ENCODE measurements at regions not wholly inside any gene's neighbourhood (a gene's known extent, or its start where the extent isn't known, plus 50 kb on each side); places are given as distances from the start of the nearest gene placed in this dataset.

- ChIA-PET POLR2A (no interaction called here), CTCF (no interaction called here)
- TF ChIP-seq REST (IDR thresholded peaks at IDR 0.05; ENCODE audit: insufficient read depth in 1 of 2, low read depth in 2 of 2, low read length in 1 of 2) (no peak), POLR2AphosphoS5 (IDR thresholded peaks at IDR 0.05; ENCODE audit: low read depth, low read length) (no peak), SIN3A (IDR thresholded peaks at IDR 0.05; ENCODE audit: borderline replicate concordance, insufficient read depth, low read depth, low read length) (no peak), TCF7L2 (IDR thresholded peaks at IDR 0.05; ENCODE audit: low read depth, low read length) (no peak), CTCF (IDR thresholded peaks at IDR 0.05) (no peak)
- in situ Hi-C loops (cut with HindIII; ENCODE audit: low pct_unique_long_range_greater_than_20kb, low sequenced_read_pairs) (no loop called here), intact Hi-C loops (cut with micrococcal nuclease; ENCODE audit: unreplicated experiment) (no loop called here)
- Histone ChIP-seq H3K9me3 (ENCODE audit: control insufficient read depth, insufficient read depth, low read depth, low read length) (no peaks in the 10 kb centered on the region), H3K27ac (ENCODE audit: low read length) (no peak overlapping the region), H3K36me3 (ENCODE audit: control insufficient read depth, insufficient read depth, low read length) (no peaks in the 10 kb centered on the region), H3K27me3 (ENCODE audit: control insufficient read depth, insufficient read depth, low read length) (no peaks in the 10 kb centered on the region), H3K4me1 (ENCODE audit: control insufficient read depth, insufficient read depth, low read length) (no peaks in the 10 kb centered on the region), H3K4me3 (ENCODE audit: low read depth in 2 of 2, low read length in 2 of 2) (no peak overlapping the region)
- no peak for ATAC-seq
- DNase-seq (ENCODE audit: low read depth, low spot score): no peak
- no TSS peak for BruUV-seq (replicated peaks)
Measured at GRCh38 chr14:87153391-87153790, 839.6 kb downstream of the GALC start.

- in situ Hi-C loops (cut with HindIII; ENCODE audit: low pct_unique_long_range_greater_than_20kb, low sequenced_read_pairs): no loop called here
Measured at GRCh38 chr14:87152693-87153092, 840.3 kb downstream of the GALC start.

More at GRCh38 chr14:87152693-87153092, 840.3 kb downstream of the GALC start:
- ChIA-PET CTCF (no interaction called here), POLR2A (no interaction called here)
- H3K27me3 ChIP-seq (ENCODE audit: control insufficient read depth, insufficient read depth, low read length): no peaks in the 10 kb centered on the region
- no peak overlapping the region for H3K27ac ChIP-seq (ENCODE audit: low read length)
- no peak for TF ChIP-seq TCF7L2 (IDR thresholded peaks at IDR 0.05; ENCODE audit: low read depth, low read length)
- TF ChIP-seq SIN3A (IDR thresholded peaks at IDR 0.05; ENCODE audit: borderline replicate concordance, insufficient read depth, low read depth, low read length): no peak
- no peak for TF ChIP-seq POLR2AphosphoS5 (IDR thresholded peaks at IDR 0.05; ENCODE audit: low read depth, low read length)
- no peak for TF ChIP-seq REST (IDR thresholded peaks at IDR 0.05; ENCODE audit: insufficient read depth in 1 of 2, low read depth in 2 of 2, low read length in 1 of 2)
- TF ChIP-seq CTCF (IDR thresholded peaks at IDR 0.05): no peak
- ATAC-seq: no peak
- intact Hi-C loops (cut with micrococcal nuclease; ENCODE audit: unreplicated experiment): no loop called here
- no peak for DNase-seq (ENCODE audit: low read depth, low spot score)
- H3K9me3 ChIP-seq (ENCODE audit: control insufficient read depth, insufficient read depth, low read depth, low read length): no peaks in the 10 kb centered on the region
- no peak overlapping the region for H3K4me3 ChIP-seq (ENCODE audit: low read depth in 2 of 2, low read length in 2 of 2)
- no TSS peak for BruUV-seq (replicated peaks)
- H3K4me1 ChIP-seq (ENCODE audit: control insufficient read depth, insufficient read depth, low read length): no peaks in the 10 kb centered on the region
- no peaks in the 10 kb centered on the region for H3K36me3 ChIP-seq (ENCODE audit: control insufficient read depth, insufficient read depth, low read length)

All from Panc1 (cell line).